ENCODE measurements at regions not wholly inside any gene's neighbourhood (a gene's known extent, or its start where the extent isn't known, plus 50 kb on each side); places are given as distances from the start of the nearest gene placed in this dataset.

DNA sequence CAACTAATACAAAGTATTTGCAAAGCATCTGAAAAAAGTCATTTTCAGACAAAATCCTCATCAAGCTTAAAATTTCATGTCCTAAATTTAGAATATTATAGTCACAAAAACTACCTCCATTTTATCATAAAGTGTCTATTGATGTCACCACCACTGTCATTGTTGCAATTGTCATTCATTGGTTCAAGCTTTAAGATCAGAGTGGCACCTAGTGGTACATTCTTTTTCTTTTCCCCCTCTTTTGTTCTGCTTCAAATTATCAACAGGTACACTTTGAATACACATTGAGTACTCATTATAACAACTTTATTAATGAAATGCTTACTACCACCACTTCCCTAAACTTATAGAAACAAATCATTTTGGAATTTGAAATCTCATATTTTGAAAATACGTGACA, 379.8 kb downstream of the SEC23A start:
- no peak overlapping the region for H2BK15ac ChIP-seq (ENCODE audit: low read length)
- no peak overlapping the region for H3K4ac ChIP-seq (replicated peaks; ENCODE audit: insufficient read length, low read depth, low read length)
- H3K23me2 ChIP-seq (ENCODE audit: low read depth, low read length) = no peaks in the 10 kb centered on the region
- 93% methylated on average over 1 of the region's 1 CpG; no CpG with 5 or more reads in 1 of the 2 experiments for WGBS, 2 experiments (ENCODE audit: extremely low coverage in 1 of 2, insufficient coverage in 1 of 2, insufficient read length in 1 of 2, insufficient replicate concordance in 2 of 2, low coverage in 1 of 2, low lambda C conversion rate in 2 of 2, missing lambda C conversion rate in 1 of 2)
- no peak overlapping the region for H3K18ac ChIP-seq (ENCODE audit: extremely low read depth, low read length)
- H3K23ac ChIP-seq (ENCODE audit: insufficient read length) = no peak overlapping the region
- no peak overlapping the region for H2BK120ac ChIP-seq (replicated peaks; ENCODE audit: low read depth, low read length)
- H3K56ac ChIP-seq (replicated peaks; ENCODE audit: insufficient read length, low read depth, low read length) = no peak overlapping the region
- no peak overlapping the region for H3K14ac ChIP-seq (ENCODE audit: insufficient read length)
- no peak overlapping the region for H2BK20ac ChIP-seq (ENCODE audit: low read length)
- H3K79me1 ChIP-seq (ENCODE audit: low read depth, low read length) = no peaks in the 10 kb centered on the region
- CTCF ChIA-PET (ENCODE audit: partially characterized antibody) = interaction anchor here (0.7 to 13.1 kb wide), 15 partner anchors 10 to 311 kb away, joined by 3 to 235 read pairs (median 6); no protein-coding TSS in a partner anchor
- no peak overlapping the region for H4K5ac ChIP-seq (ENCODE audit: insufficient read length, low read depth, low read length)
- H3K27me3 ChIP-seq (replicated peaks in 1 of 4; ENCODE audit: control insufficient read depth in 3 of 4, extremely low read depth in 1 of 4, insufficient read depth in 3 of 4, low read length in 3 of 4) = peaks cover 0 to 1% (median 0%) of the 10 kb centered on the region in 4 experiments; a peak in 1 of 7 replicates
- POLR2A ChIA-PET (ENCODE audit: partially characterized antibody) = no interaction called here
- no peak for TF ChIP-seq CBX5 (IDR thresholded peaks at IDR 0.05; ENCODE audit: low read depth, low read length)
- TF ChIP-seq CBX8 (IDR thresholded peaks at IDR 0.05; ENCODE audit: borderline replicate concordance, low read depth, low read length) = no peak
- TF ChIP-seq CREB1 (IDR thresholded peaks at IDR 0.05) = no peak
- TF ChIP-seq SIX5 (IDR thresholded peaks at IDR 0.05; ENCODE audit: low read depth, low read length) = no peak
- TF ChIP-seq SP2 (IDR thresholded peaks at IDR 0.05; ENCODE audit: low read length) = no peak
- TF ChIP-seq, protein P1, sequence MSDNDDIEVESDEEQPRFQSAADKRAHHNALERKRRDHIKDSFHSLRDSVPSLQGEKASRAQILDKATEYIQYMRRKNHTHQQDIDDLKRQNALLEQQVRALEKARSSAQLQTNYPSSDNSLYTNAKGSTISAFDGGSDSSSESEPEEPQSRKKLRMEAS (IDR thresholded peaks at IDR 0.05) = no peak
- no peak for TF ChIP-seq TAF1 (IDR thresholded peaks at IDR 0.05; ENCODE audit: low read depth, low read length)
- TF ChIP-seq KDM5A (IDR thresholded peaks at IDR 0.05; ENCODE audit: low read length) = no peak
- H3K4me3 ChIP-seq (ENCODE audit: extremely low read depth in 1 of 4, insufficient read depth in 2 of 4, low read depth in 3 of 4, low read length in 4 of 4) = no peak overlapping the region
- no peaks in the 10 kb centered on the region for H3K4me1 ChIP-seq (replicated peaks in 1 of 4; ENCODE audit: control insufficient read depth in 3 of 4, insufficient read depth in 4 of 4, low read length in 3 of 4)
- H2AK5ac ChIP-seq (ENCODE audit: low read depth, low read length) = no peak overlapping the region
- no peak overlapping the region for H3K9ac ChIP-seq (replicated peaks in 1 of 4; ENCODE audit: extremely low read depth in 1 of 4, low read depth in 3 of 4, low read length in 3 of 4)
- no peak overlapping the region for H3K4me2 ChIP-seq (ENCODE audit: insufficient read depth in 1 of 2, low read depth in 2 of 2, low read length in 2 of 2)
- no peak overlapping the region for H2AFZ ChIP-seq (ENCODE audit: low read length)
- no peak overlapping the region for H4K8ac ChIP-seq (ENCODE audit: extremely low read depth, insufficient read depth, low read length)
- H3K36me3 ChIP-seq (ENCODE audit: control insufficient read depth in 2 of 4, insufficient read depth in 4 of 4, low read length in 3 of 4) = no peaks in the 10 kb centered on the region
- H4K91ac ChIP-seq (replicated peaks; ENCODE audit: insufficient read length, low read length) = no peak overlapping the region
- H3K27ac ChIP-seq (ENCODE audit: low read depth, low read length) = no peak overlapping the region
- H3K9me3 ChIP-seq (ENCODE audit: insufficient read depth in 2 of 2, low read depth in 1 of 2, low read length in 1 of 2) = no peaks in the 10 kb centered on the region; a peak in 1 of 4 replicates
- H2BK12ac ChIP-seq (ENCODE audit: low read depth, low read length) = no peak overlapping the region
- FAIRE-seq (no peak), DNase-seq (ENCODE audit: low read depth in 1 of 2, low spot score in 2 of 2) (no peak)
- H4K20me1 ChIP-seq (replicated peaks in 1 of 2; ENCODE audit: control insufficient read depth in 1 of 2, insufficient read depth in 2 of 2, low read length in 2 of 2) = no peaks in the 10 kb centered on the region
- no peaks in the 10 kb centered on the region for H3K79me2 ChIP-seq (ENCODE audit: control insufficient read depth in 1 of 2, insufficient read depth in 2 of 2, low read length in 2 of 2)
- no peak overlapping the region for H2BK5ac ChIP-seq (ENCODE audit: low read depth, low read length)

All from H1 (cell line).